Activated naive CD4-positive, alpha-beta T cell (primary cell): ENCODE measurements at regions not wholly inside any gene's neighbourhood (a gene's known extent, or its start where the extent isn't known, plus 50 kb on each side); places are given as distances from the start of the nearest gene placed in this dataset.

Experiments
- DNase-seq, 4 experiments: peaks; one replicate each; lab custom pipeline; 2025; lab: John Stamatoyannopoulos, UW

DNA sequence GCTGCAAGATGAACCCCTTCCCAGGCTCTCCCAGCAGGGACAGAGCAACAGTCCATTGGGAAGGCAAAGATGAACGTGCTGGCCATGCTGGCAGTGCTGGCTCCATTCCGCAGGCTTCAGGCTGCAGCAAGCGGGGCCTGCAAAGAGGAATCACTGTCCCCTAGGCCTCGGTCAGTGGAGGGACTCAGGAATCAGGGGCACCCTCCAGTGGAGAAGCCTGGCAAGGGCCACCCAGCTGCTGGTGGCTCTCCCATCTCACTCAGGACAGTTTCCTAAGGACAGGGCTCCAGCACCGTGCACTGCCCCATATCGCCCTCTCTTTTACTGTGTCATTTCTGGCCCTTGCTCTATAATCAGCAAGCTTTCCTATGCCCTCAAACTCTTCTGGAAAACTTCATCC is 498.6 kb downstream of the EFNB2 start:
- DNase-seq = no peak

DNA sequence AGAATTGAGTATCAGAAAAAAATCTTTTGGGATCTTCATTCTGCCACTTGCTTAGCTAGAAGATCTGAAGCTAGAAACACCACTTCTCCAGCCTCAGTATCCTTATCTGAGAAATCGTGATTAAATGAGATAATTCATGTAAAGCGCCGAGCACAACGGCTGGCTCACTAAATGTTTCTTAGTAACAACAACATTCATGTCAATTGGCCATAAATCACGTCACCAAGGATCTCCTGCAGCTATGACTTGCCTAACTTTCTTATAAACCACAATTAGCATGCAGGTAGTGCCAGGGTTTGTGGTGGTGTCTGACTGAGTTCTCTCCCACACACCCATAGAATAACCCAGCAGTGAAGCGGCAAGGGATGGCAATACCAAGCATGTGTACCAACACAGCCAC is 501.3 kb downstream of the EFNB2 start:
- DNase-seq = no peak

DNA sequence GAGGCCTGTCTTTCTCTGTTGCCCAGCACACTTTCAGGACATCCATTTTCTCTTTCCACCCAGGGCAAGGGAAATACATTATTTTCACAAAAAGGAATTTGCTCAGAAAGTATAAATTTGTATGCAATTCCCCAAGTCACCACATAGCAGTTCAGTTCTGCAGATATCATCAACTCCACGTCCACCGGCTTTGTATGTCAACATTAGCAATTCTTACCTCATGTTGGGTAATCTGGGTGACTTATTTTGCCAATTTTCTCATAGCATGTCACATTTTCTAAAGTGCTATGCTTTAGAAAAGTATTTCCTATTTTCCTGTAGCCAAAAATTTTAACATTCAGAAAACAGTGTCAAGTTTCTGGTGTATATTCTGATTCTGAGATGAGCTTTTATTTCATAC is 501.8 kb downstream of the EFNB2 start:
- DNase-seq = no peak

DNA sequence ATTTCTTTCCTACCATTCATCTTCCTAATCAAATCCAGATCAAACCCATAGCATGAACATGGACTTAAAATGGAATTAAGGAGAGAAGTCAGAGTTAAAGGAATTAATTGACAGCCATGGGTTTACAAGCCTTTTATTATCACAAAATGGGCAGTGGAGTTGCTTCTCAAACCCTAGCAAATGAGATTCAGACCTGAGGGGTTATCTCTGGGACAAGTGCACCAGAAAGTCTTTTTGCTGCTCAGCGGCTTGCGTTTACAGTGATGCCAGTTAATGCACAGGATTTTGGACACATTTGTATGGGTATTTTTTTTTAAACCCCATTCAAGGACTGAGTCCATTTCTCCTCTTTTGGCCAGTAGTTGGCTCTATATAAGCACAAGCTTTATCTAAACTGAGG is 503.0 kb downstream of the EFNB2 start:
- no peak for DNase-seq

DNA sequence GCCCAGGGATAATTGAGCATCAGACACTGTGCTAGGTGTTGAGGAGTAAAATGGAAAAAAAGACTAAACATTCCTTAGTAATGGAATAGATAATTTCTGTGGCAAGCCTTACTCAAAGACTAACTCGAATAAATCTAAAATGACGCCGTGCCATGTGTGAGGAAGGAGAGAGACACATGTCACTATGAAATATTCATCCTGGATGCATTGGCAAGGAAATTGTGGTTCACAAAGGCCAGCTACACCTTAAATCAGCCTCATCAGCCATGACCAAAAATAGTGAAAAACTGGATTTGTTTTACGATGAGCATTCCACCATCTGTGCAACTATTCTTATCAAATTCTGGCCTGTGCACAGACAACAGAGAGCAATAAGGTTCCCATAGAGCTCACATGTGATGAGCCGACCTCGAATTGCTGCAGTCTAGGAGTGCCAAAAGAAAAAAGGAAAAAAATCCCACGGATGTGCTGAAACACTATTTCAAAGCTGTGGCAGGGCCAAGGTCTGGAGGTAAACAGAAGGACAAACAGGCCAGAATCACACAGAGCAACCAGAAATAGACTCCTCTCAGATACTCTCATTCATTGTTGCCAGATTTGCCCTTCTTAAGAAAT is 505.7 kb downstream of the EFNB2 start:
- no peak for DNase-seq

DNA sequence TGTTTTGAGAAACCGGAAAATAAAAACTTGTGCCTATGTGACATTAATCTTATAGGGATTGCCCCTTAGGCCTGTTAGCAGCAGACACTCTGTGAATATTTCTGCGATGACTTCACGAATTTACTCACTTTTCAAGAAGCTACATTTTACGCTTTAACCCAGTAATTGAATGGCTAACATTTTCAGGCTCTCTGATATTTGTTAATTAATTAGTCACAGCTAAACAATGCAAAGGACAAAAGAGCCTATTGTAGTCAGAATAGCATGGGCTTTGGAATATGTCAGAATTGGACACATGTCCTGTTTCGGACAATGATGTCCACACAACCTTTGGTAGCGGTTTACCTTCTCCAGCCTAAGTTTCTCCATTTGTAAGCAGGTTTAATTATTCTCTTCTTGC is 506.6 kb downstream of the EFNB2 start:
- no peak for DNase-seq

DNA sequence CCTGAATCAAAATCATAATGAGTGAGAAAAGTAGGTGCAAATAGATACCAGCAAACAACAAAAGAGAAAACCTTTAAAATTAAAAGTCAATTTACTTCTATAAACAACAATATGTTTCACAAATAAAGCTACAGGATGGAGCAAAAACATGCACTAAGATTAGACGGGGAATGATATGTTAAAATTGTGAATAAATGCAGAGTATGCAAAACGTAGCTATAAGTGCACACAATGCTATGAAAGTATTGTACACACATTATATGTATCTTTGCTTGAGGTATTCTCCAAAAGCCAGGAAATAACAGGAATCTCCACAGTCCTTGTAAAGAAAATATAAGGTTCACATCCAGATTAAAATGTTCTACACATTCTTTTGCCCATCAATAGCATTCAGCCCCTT is 523.9 kb downstream of the EFNB2 start:
- no peak for DNase-seq

DNA sequence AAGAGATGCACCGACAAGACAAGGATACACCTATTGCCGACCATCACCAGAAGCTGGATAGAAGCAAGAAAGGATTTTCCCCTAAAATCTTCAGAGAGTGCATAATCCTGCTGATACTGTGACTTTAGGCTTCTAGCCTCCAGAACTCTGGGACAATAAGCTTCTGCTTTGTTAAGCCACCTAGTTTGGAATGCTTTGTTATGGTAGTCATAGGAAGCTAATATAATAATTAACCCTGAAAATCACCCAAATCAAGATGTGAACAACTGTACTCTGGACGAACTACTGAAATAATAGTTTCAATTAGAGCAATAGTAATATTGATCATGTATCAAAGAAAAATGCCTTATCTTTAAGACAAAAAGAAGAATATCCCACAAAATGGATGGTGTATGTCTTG is 524.6 kb downstream of the EFNB2 start:
- no peak for DNase-seq

DNA sequence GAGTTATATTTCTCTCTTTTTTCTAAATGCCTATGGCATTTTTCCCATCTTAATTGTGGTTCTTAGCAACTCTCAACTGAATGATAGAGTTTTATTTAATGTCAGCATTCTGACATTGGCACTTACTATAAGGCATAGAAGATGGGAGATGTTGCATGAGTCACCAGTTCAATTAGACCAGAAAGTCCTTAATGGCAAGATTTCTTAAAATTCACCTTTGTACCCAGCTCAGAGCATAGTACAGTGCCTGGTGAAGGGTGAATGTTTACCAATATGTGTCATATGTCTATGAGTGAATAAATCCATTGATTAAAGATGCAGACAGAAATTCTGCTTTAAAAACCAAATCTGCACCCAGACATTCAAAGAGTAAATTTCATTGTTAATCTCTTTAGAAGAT is 526.9 kb downstream of the EFNB2 start:
- DNase-seq = no peak

DNA sequence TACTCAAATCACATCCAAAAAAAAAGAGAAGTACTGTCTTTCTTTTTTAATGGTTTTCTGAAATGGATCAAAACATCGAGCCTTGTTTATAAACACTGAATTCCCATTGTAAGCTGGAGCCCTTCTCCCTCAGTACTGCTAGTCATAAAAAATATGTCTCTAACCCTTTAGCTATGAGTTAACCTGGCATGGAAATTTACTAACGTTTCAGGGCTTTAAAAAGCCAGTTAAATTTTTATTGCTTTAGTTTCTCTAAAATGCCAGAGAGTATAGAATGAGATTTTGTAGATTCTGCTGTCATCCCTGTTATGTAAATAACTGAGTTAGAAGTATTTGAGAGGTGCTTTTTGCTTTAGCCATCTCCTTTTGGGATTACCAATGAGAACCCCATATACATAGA is 528.3 kb downstream of the EFNB2 start:
- no peak for DNase-seq

DNA sequence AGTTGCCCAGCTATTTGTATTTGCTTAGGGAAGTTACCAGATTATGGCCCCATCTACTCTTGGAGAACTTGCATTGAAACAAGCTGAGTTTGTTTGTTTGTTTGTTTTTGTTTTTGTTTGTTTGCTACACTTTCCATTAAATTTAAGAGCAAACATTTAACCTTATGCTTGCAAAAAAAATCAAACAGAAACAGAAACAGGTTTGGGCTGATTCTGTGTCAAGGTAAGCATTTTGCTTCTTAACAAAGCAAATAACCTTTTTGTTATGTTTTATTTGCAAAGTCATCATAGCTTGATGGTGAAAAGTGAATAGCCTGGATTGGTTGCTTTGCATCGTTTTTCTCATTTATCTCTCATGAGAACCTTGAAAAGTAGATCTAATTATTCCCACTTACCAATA is 531.8 kb downstream of the EFNB2 start:
- no peak for DNase-seq

DNA sequence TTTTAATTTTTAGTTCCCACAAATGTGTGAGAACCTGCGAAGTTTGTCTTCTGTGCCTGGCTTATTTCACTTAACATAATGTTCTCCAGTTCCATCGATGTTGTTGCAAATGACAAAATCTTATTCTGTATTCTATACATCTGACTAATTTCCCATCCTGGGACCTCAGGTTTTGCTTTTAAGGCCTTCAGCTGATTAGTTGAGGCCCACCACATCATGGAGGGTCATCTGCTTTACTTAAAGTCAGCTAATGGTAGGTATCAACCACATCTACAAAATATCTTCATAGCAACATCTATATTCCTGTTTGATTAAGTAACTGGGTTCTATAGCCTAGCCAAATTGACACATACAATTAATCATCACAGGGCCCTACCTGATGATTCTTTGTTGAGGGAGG is 534.0 kb downstream of the EFNB2 start:
- no peak for DNase-seq

DNA sequence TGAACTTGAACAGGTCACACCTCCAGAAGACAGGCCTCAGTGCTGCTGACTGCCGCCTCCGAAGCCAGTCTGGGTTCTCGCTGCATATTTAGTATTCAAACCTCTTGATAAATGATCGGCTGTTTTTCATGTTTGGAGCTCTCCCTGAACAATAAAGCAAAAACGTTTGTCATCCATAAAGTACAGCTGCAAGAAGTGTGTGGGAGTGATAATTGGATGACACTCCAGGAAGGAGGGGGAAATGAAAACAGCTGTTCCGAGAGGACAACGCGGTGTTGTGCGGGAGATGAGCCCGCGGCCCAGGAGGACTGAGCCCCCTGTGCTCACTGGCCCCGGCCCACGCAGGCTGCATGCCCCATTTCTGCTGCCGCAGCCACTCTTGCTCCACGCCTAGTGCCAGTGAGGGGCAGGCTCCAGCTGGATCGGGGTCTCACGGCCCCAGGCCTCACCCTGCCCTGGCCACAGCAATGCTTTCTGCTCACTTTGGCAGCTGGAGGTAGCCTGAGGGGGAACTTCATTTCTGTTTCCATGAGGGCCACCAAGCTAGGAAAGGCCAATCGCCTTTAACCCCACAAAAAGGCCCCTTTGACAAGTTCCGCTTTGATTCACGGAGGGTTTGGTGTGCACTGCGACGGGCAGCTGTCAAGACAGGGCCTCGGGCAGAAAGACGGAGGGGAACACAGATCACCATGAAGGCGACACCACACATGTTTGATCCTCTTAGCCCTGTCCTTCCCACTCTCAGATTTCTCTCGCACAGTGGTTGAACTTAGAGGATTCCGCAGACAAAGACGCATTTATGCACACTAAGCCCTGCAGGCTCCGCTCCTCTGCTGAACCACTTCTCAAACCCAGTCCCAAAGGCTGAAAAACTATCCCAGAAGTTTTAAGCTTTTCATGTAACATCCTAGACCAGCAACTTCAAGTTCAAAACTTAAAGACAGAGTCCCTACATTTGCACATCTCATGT is 537.6 kb downstream of the EFNB2 start:
- no peak for DNase-seq

DNA sequence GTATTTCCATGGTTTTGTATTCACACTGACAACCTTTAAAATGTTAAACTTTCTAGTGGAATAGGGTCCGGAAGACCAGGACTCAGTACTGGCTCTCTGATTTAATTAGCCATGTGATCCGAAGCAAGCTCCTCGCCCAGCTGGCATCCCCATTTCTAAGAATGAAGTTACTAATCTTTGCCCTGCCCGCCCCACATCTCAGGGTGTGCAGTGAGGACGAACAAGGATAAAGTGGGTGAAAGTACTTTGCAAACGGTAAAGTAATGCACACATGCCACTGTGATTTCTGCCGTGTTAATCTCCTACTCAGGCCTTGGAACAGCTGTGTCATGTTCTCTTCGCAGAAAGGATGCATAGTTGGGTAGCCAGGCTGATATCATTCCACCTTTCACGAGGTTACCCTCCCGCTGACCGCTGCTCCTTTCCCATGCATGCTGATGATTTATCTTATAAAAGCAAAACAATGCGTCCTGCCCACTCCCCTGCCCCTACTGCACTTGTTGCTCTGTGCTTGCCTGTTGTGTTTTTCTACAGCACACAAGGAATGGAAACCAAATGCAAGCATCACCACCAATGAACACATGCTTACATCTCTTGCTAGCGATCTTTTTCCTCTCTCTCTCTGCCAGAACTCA is 539.0 kb downstream of the EFNB2 start:
- DNase-seq = no peak

DNA sequence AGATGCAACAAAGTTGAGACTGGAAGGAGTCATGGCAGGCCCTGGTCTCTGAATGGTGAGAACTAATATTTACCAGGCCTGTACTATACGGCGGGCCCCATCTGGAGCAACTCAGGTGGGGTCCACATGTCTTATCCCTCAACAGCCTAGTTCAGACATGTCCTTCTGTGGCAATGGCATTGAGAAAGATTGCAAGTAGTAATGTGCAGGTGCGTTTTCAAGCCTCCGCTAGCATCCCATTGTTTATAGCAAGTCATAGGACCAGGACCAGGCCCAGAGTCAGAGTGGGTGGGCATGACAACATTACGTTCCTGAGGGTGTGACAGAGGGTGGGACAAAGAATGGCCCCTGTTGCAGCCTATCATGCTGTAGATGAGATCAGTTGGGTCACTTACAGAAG is 541.1 kb downstream of the EFNB2 start:
- no peak for DNase-seq

DNA sequence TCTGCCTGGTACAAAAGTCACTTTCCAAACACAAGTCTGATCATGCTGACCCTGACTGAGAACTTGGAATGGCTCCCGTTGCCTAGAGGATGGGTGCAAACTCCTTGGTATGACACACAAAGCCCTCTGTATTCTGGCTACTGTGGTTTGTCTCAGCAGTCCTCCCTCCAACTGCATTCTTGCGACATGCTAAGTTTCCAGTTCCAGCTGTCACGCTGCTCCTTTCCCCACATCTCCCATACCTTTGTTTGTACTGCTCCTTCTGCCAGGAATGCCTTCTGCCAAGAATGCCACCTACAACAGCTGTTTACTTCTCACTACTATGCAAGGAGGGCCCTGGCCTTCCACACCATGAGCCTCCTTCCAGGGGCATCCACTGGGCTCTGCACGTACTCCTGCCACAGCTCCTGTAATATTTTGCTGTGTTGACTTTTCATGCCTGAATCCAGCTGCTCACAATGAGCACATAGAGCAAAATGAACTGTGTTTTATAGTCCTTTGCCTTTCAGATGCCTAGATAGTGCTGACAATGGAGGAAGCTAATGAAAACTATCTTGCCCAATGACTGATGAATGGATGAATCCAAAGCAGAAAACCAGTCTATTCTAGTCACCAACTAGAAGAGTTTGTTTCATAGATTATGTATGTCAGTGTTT is 543.7 kb downstream of the EFNB2 start:
- no peak for DNase-seq

DNA sequence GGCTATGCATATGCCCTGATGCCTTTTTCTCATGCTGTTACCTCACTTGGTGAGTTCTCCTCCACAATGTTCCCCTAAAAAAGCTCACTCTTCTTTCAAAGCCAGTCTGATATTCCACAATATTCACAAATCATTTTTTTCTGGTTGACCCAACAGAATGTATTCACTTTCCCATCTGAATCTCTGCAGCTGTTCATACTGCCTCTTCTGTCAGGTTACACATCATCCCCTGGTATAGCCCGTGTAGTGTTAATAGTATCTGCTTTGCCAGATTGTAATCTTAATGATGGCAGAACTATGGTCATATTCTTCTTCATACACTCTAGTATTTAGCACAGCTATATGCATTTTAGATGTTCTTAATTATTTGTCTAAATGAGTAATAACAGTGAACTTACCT is 544.3 kb downstream of the EFNB2 start:
- DNase-seq = no peak

DNA sequence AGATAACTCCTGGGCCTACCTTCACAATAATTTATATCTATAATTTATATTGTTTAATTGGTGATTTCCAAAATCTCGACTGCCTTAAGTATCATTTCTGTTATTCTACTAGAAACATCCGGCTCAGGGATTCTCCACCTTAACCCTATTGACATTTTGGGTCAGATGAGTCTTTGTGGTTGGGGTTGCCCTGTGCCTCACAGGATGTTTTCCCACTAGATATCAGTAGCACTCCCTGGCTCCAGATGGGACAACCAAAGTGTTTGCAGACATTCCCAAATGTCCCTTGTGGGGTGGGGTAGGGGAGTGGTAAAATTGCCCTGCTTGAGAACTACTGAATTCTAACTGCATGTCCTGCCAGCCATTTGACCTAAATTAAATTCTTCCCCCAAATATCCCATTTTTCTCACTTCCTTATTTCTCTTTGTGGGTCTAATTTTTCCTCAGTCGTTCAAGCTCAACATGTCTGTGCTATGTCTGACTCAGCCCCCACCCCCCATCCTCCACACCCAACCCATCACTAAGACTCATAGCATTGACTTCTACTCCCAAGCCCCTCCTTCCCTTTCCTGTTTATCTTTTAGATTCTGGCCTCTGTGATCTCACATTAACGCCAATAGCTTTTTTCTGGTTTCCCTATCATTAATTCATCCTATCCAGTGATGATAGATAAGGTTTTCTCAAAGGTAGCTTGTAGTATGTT is 545.1 kb downstream of the EFNB2 start:
- DNase-seq = no peak

DNA sequence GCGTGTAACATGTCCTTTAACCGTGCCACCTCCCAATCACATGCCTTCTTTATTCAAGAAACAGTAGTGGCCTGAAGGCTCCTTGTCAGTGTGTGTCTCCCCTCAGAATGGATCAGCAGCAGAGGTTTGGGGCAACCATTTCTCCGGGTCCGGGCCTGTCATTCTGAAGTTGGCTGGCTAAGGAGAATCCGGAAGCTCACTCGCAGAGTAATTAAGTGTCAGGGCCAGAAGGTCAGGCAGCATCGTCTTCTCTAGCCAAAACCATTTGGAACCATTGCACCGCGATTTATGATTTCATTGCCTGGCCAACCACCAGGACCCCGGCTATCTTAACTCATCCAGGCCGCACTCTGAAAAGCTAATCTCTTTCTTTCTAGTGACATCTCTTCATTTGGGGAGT is 550.8 kb downstream of the EFNB2 start:
- DNase-seq = no peak

DNA sequence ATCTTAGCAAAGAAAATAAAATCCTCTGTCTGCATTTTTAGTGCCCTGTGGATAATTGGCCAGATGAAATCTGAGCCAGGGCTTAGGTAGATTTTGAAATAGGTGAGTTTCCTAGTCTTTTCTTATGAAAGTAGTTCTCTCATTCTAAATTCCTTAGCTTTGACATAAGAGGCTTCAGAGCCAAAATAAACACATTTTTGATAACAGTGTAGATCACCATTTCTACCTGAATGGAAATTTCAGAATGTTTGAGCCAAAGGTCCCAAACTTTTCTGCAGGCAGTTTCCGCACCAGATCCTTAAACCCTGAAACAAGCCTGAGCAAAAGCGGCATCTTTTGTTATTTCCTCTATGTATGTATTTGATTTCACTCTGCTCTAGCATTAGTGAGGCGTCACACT is 551.2 kb downstream of the EFNB2 start:
- DNase-seq = no peak

DNA sequence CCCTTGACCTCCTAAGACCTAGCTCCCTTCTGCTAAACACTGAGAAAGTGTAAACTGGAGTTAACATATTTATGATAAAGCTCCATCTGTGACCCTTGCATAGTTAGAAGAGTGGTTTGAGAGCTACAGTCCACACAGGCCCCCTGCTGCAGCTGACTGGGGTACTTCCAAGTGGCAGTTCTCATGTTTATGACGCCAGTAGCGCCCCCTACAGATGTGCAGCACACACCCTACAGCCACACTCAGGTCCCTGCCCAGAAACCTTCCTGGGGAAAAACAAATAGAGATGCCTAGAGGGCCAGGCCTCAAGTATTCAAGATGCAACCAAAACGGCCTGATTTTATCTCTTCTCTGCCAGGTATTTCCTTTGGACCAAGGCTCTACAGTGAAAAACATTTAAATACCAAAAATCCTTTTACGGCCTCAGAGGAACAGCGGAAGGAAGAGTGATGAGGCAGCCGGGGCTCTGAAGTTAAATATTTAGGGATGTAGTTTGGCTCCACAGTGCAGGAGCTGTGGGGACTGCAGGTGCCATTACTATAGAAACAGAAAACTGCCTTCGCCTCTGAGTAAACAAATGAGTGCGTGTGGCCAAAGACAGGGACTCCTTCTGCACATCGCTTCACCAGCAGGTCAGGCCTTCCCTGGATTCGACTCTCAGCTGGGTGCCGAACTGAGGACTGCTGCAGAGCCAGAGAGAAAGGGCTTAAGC is 553.1 kb downstream of the EFNB2 start:
- no peak for DNase-seq
